ENCODE measurements at regions not wholly inside any gene's neighbourhood (a gene's known extent, or its start where the extent isn't known, plus 50 kb on each side); places are given as distances from the start of the nearest gene placed in this dataset.

GRCh38 chr6:17006543-17006942, 95.3 kb upstream of the STMND1 start:
- H3K27me3 Mint-ChIP-seq (ENCODE audit: insufficient read depth) = peaks cover 7% of the 10 kb centered on the region
- Histone ChIP-seq H3K27me3 (ENCODE audit: control insufficient read depth, insufficient read depth, low read length, poor library complexity, severe bottlenecking) (no peaks in the 10 kb centered on the region), H3K9me3 (ENCODE audit: control insufficient read depth, low read length) (no peaks in the 10 kb centered on the region), H3K36me3 (ENCODE audit: control insufficient read depth, insufficient read depth, low read length) (no peaks in the 10 kb centered on the region), H3K4me1 (ENCODE audit: control insufficient read depth, insufficient read depth, low read length) (no peaks in the 10 kb centered on the region), H3K4me3 (ENCODE audit: low read length) (no peak overlapping the region), H3K27ac (ENCODE audit: low read depth, low read length) (no peak overlapping the region), H3K9ac (ENCODE audit: extremely low read depth, low read length, poor library complexity, severe bottlenecking) (no peak overlapping the region)
- WGBS, 2 experiments (ENCODE audit: insufficient coverage in 1 of 2, insufficient read length in 1 of 2) = 83 to 93% methylated on average over 4 of the region's 4 CpGs
- no peaks in the 10 kb centered on the region for H3K4me1 Mint-ChIP-seq
- TF ChIP-seq, protein P1, sequence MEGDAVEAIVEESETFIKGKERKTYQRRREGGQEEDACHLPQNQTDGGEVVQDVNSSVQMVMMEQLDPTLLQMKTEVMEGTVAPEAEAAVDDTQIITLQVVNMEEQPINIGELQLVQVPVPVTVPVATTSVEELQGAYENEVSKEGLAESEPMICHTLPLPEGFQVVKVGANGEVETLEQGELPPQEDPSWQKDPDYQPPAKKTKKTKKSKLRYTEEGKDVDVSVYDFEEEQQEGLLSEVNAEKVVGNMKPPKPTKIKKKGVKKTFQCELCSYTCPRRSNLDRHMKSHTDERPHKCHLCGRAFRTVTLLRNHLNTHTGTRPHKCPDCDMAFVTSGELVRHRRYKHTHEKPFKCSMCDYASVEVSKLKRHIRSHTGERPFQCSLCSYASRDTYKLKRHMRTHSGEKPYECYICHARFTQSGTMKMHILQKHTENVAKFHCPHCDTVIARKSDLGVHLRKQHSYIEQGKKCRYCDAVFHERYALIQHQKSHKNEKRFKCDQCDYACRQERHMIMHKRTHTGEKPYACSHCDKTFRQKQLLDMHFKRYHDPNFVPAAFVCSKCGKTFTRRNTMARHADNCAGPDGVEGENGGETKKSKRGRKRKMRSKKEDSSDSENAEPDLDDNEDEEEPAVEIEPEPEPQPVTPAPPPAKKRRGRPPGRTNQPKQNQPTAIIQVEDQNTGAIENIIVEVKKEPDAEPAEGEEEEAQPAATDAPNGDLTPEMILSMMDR (conservative IDR thresholded peaks at IDR 0.05) = no peak
- DNase-seq = no peak
- H3K27ac Mint-ChIP-seq = no peak overlapping the region
- H3K36me3 Mint-ChIP-seq (ENCODE audit: low read depth) = no peaks in the 10 kb centered on the region
- peaks cover 9% of the 10 kb centered on the region for H3K9me3 Mint-ChIP-seq
- no peak overlapping the region for H3K4me3 Mint-ChIP-seq

GRCh38 chr6:17004269-17004668, 97.6 kb upstream of the STMND1 start:
- H3K9ac ChIP-seq (ENCODE audit: extremely low read depth, low read length, poor library complexity, severe bottlenecking) = no peak overlapping the region
- no peaks in the 10 kb centered on the region for H3K4me1 Mint-ChIP-seq
- no peaks in the 10 kb centered on the region for H3K9me3 ChIP-seq (ENCODE audit: control insufficient read depth, low read length)
- H3K36me3 ChIP-seq (ENCODE audit: control insufficient read depth, insufficient read depth, low read length) = no peaks in the 10 kb centered on the region
- H3K9me3 Mint-ChIP-seq = peaks cover 9% of the 10 kb centered on the region
- H3K27me3 ChIP-seq (ENCODE audit: control insufficient read depth, insufficient read depth, low read length, poor library complexity, severe bottlenecking) = no peaks in the 10 kb centered on the region
- H3K4me3 Mint-ChIP-seq = no peak overlapping the region
- 80 to 83% methylated on average over 1 of the region's 1 CpG for WGBS, 2 experiments (ENCODE audit: insufficient coverage in 1 of 2, insufficient read length in 1 of 2)
- no peak overlapping the region for H3K4me3 ChIP-seq (ENCODE audit: low read length)
- no peaks in the 10 kb centered on the region for H3K36me3 Mint-ChIP-seq (ENCODE audit: low read depth)
- TF ChIP-seq, protein P1 (conservative IDR thresholded peaks at IDR 0.05) = no peak
- no peak overlapping the region for H3K27ac Mint-ChIP-seq
- no peak overlapping the region for H3K27ac ChIP-seq (ENCODE audit: low read depth, low read length)
- DNase-seq = no peak
- H3K27me3 Mint-ChIP-seq (ENCODE audit: insufficient read depth) = peaks cover 12% of the 10 kb centered on the region
- H3K4me1 ChIP-seq (ENCODE audit: control insufficient read depth, insufficient read depth, low read length) = no peaks in the 10 kb centered on the region

DNA sequence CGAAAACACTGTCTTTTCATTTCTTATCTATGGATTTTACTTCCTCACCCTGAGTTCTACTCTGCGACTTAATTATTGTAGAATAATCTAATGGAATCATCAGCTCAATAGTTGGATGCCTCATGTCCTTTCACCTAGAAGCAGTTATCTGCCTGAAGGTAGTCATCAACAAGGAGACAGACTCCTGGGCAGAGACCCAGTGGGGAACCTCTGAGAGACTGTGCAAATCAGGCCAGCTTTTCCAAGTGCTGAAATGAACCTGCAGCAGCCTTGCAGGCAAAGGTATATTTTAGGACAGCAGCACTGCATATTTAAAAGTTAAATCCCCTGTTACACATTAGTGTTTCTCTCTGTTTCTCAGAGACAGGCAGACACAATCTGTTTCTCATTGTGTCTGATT, 99.7 kb upstream of the STMND1 start:
- Histone ChIP-seq H3K36me3 (ENCODE audit: control insufficient read depth, insufficient read depth, low read length) (no peaks in the 10 kb centered on the region), H3K4me3 (ENCODE audit: low read length) (no peak overlapping the region), H3K9me3 (ENCODE audit: control insufficient read depth, low read length) (no peaks in the 10 kb centered on the region), H3K27ac (ENCODE audit: low read depth, low read length) (no peak overlapping the region), H3K27me3 (ENCODE audit: control insufficient read depth, insufficient read depth, low read length, poor library complexity, severe bottlenecking) (peaks cover 13% of the 10 kb centered on the region), H3K4me1 (ENCODE audit: control insufficient read depth, insufficient read depth, low read length) (no peaks in the 10 kb centered on the region), H3K9ac (ENCODE audit: extremely low read depth, low read length, poor library complexity, severe bottlenecking) (no peak overlapping the region)
- no peak overlapping the region for H3K27ac Mint-ChIP-seq
- H3K4me3 Mint-ChIP-seq = no peak overlapping the region
- H3K36me3 Mint-ChIP-seq (ENCODE audit: low read depth) = no peaks in the 10 kb centered on the region
- TF ChIP-seq, protein P1 (conservative IDR thresholded peaks at IDR 0.05) = no peak
- no peak for DNase-seq
- WGBS, 2 experiments (ENCODE audit: insufficient coverage in 1 of 2, insufficient read length in 1 of 2) = 97% methylated on average over 2 of the region's 2 CpGs; no CpG with 5 or more reads in 1 of the 2 experiments
- peaks cover 27% of the 10 kb centered on the region for H3K27me3 Mint-ChIP-seq (ENCODE audit: insufficient read depth)
- H3K9me3 Mint-ChIP-seq = peaks cover 7% of the 10 kb centered on the region
- no peaks in the 10 kb centered on the region for H3K4me1 Mint-ChIP-seq
